GM23338 (cell line): ENCODE measurements at regions not wholly inside any gene's neighbourhood (a gene's known extent, or its start where the extent isn't known, plus 50 kb on each side); places are given as distances from the start of the nearest gene placed in this dataset.

ENCODE experiments used
- ATAC-seq: fragments of 200-7000 bp; cut with Tn5 transposase; 3 replicates; pipeline ENCODE4 v1.9.1; 2020
- DNase-seq: peaks from one replicate; pipeline ENCODE4 v3.0.0-alpha.2; 2015; ENCODE audit warnings: low spot score
- H2AFZ ChIP-seq: fragments of 200-600 bp; sonication (generic); 2 replicates; pipeline ENCODE4 v1.8.0; 2016; ENCODE audit warnings: antibody characterized with exemption, mild to moderate bottlenecking, moderate library complexity
- H3F3A ChIP-seq: fragments of 200-600 bp; sonication (generic); replicated peaks from 2 replicates; pipeline ENCODE4 v1.8.0; 2017; ENCODE audit warnings: antibody characterized with exemption, mixed run types, low read depth
- H3K27ac ChIP-seq: fragments of 200-600 bp; sonication (generic); 2 replicates; pipeline ENCODE4 v1.6.1; 2016; ENCODE audit warnings: low read depth
- H3K27me3 ChIP-seq: fragments of 200-600 bp; sonication (generic); 2 replicates; pipeline ENCODE4 v1.8.0; 2016; ENCODE audit warnings: mild to moderate bottlenecking, mixed run types, moderate library complexity; ENCODE audit not compliant: insufficient read depth
- H3K36me3 ChIP-seq: fragments of 200-600 bp; sonication (generic); 2 replicates; pipeline ENCODE4 v1.8.0; 2016; ENCODE audit warnings: mild to moderate bottlenecking; ENCODE audit not compliant: insufficient read depth
- H3K4me1 ChIP-seq: fragments of 200-600 bp; sonication (generic); 2 replicates; pipeline ENCODE4 v1.8.0; 2016; ENCODE audit warnings: mild to moderate bottlenecking, moderate library complexity; ENCODE audit not compliant: insufficient read depth
- H3K4me2 ChIP-seq: fragments of 200-600 bp; sonication (generic); 2 replicates; pipeline ENCODE4 v1.7.1; 2017; ENCODE audit warnings: mixed run types
- H3K4me3 ChIP-seq: fragments of 200-600 bp; sonication (generic); 2 replicates; pipeline ENCODE4 v1.6.1; 2016; ENCODE audit warnings: mixed run types
- H3K79me2 ChIP-seq: fragments of 200-600 bp; sonication (generic); replicated peaks from 2 replicates; pipeline ENCODE4 v1.8.0; 2017; ENCODE audit warnings: mild to moderate bottlenecking; ENCODE audit not compliant: insufficient read depth
- H3K9me2 ChIP-seq: fragments of 200-600 bp; sonication (generic); 2 replicates; pipeline ENCODE4 v1.8.0; 2017; ENCODE audit not compliant: insufficient read depth
- H4K20me1 ChIP-seq: fragments of 200-600 bp; sonication (generic); replicated peaks from 2 replicates; pipeline ENCODE4 v1.8.0; 2017; ENCODE audit warnings: mild to moderate bottlenecking; ENCODE audit not compliant: insufficient read depth
- H3K27ac Mint-ChIP-seq: 2 replicates; pipeline ENCODE4 v1.8.0; 2020; ENCODE audit warnings: inconsistent platforms, mild to moderate bottlenecking, moderate library complexity, mixed read lengths
- H3K27me3 Mint-ChIP-seq: 3 replicates; pipeline ENCODE4 v1.8.0; 2022; ENCODE audit warnings: low read depth, mild to moderate bottlenecking, moderate library complexity, mixed read lengths, inconsistent platforms; ENCODE audit not compliant: insufficient read depth, poor library complexity
- H3K36me3 Mint-ChIP-seq: 3 replicates; pipeline ENCODE4 v1.8.0; 2021; ENCODE audit warnings: low read depth, mild to moderate bottlenecking, inconsistent platforms, moderate library complexity, mixed read lengths
- H3K4me1 Mint-ChIP-seq: 3 replicates; pipeline ENCODE4 v1.8.0; 2020; ENCODE audit warnings: mild to moderate bottlenecking, inconsistent platforms, mixed read lengths
- H3K4me3 Mint-ChIP-seq: 3 replicates; pipeline ENCODE4 v1.8.0; 2021; ENCODE audit warnings: moderate library complexity, mild to moderate bottlenecking, inconsistent platforms, mixed read lengths
- H3K9me3 Mint-ChIP-seq: 3 replicates; pipeline ENCODE4 v1.8.0; 2020; ENCODE audit warnings: moderate library complexity, mild to moderate bottlenecking, inconsistent platforms, mixed read lengths
- CREB1 ChIP-seq: fragments of 250-450 bp; sonication (Bioruptor Pico); IDR thresholded peaks from 2 replicates; pipeline ENCODE4 v1.5.0; 2020; ENCODE audit warnings: low read depth, mild to moderate bottlenecking, moderate library complexity
- EZH2 ChIP-seq: fragments of 200-600 bp; sonication (generic); IDR thresholded peaks from one replicate; pipeline ENCODE4 v1.8.0; 2017; ENCODE audit warnings: antibody characterized with exemption, mild to moderate bottlenecking, low read depth; ENCODE audit not compliant: unreplicated experiment
- EZH2phosphoT487 ChIP-seq: fragments of 200-600 bp; sonication (generic); IDR thresholded peaks from one replicate; pipeline ENCODE4 v1.8.1; 2018; ENCODE audit warnings: antibody characterized with exemption; ENCODE audit not compliant: unreplicated experiment
- JUNB ChIP-seq: IDR thresholded peaks from one replicate; pipeline ENCODE4 v1.6.1; 2016; ENCODE audit warnings: antibody characterized with exemption; ENCODE audit not compliant: unreplicated experiment
- STAT1 ChIP-seq: IDR thresholded peaks from one replicate; pipeline ENCODE4 v1.6.1; 2016; ENCODE audit warnings: antibody characterized with exemption; ENCODE audit not compliant: unreplicated experiment
- ZNF114 ChIP-seq: fragments of 250-450 bp; sonication (Bioruptor Pico); IDR thresholded peaks from 2 replicates; pipeline ENCODE4 v1.5.0; 2020; ENCODE audit warnings: mild to moderate bottlenecking, moderate library complexity
- ZNF331 ChIP-seq: fragments of 250-450 bp; sonication (Bioruptor Pico); IDR thresholded peaks from 2 replicates; pipeline ENCODE4 v1.5.0; 2020; ENCODE audit warnings: low read depth, mild to moderate bottlenecking, moderate library complexity
- ZNF462 ChIP-seq: fragments of 250-450 bp; sonication (Bioruptor Pico); IDR thresholded peaks from 2 replicates; pipeline ENCODE4 v1.5.0; 2020; ENCODE audit warnings: mild to moderate bottlenecking, moderate library complexity
- TF ChIP-seq, protein P1 (sequence below): IDR thresholded peaks from one replicate; pipeline ENCODE4 v1.6.1; 2018; ENCODE audit warnings: antibody characterized with exemption; ENCODE audit not compliant: unreplicated experiment
- TF ChIP-seq, protein P2 (sequence below): IDR thresholded peaks from 2 replicates; pipeline ENCODE4 v1.6.1; 2016; ENCODE audit warnings: antibody characterized with exemption

GRCh38 chr16:50866806-50867205 lies 124.9 kb downstream of the CYLD start (continued):
- TF ChIP-seq, protein P1, sequence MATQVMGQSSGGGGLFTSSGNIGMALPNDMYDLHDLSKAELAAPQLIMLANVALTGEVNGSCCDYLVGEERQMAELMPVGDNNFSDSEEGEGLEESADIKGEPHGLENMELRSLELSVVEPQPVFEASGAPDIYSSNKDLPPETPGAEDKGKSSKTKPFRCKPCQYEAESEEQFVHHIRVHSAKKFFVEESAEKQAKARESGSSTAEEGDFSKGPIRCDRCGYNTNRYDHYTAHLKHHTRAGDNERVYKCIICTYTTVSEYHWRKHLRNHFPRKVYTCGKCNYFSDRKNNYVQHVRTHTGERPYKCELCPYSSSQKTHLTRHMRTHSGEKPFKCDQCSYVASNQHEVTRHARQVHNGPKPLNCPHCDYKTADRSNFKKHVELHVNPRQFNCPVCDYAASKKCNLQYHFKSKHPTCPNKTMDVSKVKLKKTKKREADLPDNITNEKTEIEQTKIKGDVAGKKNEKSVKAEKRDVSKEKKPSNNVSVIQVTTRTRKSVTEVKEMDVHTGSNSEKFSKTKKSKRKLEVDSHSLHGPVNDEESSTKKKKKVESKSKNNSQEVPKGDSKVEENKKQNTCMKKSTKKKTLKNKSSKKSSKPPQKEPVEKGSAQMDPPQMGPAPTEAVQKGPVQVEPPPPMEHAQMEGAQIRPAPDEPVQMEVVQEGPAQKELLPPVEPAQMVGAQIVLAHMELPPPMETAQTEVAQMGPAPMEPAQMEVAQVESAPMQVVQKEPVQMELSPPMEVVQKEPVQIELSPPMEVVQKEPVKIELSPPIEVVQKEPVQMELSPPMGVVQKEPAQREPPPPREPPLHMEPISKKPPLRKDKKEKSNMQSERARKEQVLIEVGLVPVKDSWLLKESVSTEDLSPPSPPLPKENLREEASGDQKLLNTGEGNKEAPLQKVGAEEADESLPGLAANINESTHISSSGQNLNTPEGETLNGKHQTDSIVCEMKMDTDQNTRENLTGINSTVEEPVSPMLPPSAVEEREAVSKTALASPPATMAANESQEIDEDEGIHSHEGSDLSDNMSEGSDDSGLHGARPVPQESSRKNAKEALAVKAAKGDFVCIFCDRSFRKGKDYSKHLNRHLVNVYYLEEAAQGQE, result no peak
- TF ChIP-seq JUNB (no peak), ZNF331 (CRISPR knock-in tag) (no peak), CREB1 (CRISPR knock-in tag) (no peak), EZH2phosphoT487 (no peak), ZNF114 (CRISPR knock-in tag) (no peak)
- TF ChIP-seq, protein P2, sequence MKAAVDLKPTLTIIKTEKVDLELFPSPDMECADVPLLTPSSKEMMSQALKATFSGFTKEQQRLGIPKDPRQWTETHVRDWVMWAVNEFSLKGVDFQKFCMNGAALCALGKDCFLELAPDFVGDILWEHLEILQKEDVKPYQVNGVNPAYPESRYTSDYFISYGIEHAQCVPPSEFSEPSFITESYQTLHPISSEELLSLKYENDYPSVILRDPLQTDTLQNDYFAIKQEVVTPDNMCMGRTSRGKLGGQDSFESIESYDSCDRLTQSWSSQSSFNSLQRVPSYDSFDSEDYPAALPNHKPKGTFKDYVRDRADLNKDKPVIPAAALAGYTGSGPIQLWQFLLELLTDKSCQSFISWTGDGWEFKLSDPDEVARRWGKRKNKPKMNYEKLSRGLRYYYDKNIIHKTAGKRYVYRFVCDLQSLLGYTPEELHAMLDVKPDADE, result no peak

GRCh38 chr16:50864386-50864785 lies 122.5 kb downstream of the CYLD start:
- Histone ChIP-seq H3K4me1 (no peaks in the 10 kb centered on the region), H2AFZ (no peak overlapping the region), H3F3A (no peaks in the 10 kb centered on the region), H3K4me2 (no peak overlapping the region), H3K79me2 (no peaks in the 10 kb centered on the region), H3K27ac (no peak overlapping the region), H3K36me3 (no peaks in the 10 kb centered on the region), H3K27me3 (no peaks in the 10 kb centered on the region), H3K4me3 (no peak overlapping the region), H4K20me1 (no peaks in the 10 kb centered on the region), H3K9me2 (no peaks in the 10 kb centered on the region)
- Mint-ChIP-seq H3K4me3 (no peak overlapping the region), H3K4me1 (peaks cover 3% of the 10 kb centered on the region; the same call in 1 of the 3 replicates), H3K27ac (no peak overlapping the region), H3K36me3 (no peaks in the 10 kb centered on the region), H3K9me3 (no peaks in the 10 kb centered on the region; the same call in 2 of the 3 replicates), H3K27me3 (peaks cover 5% of the 10 kb centered on the region)
- ATAC-seq (no peak), DNase-seq (no peak)
- TF ChIP-seq STAT1 (no peak), EZH2 (no peak), ZNF331 (CRISPR knock-in tag) (no peak), ZNF462 (CRISPR knock-in tag) (no peak), JUNB (no peak)
- TF ChIP-seq, protein P1, result no peak
